GM19238 (cell line): ENCODE measurements at regions not wholly inside any gene's neighbourhood (a gene's known extent, or its start where the extent isn't known, plus 50 kb on each side); places are given as distances from the start of the nearest gene placed in this dataset.

Experiments used
- DNase-seq: peaks from one replicate; pipeline ENCODE4 v3.0.0; 2011; ENCODE audit warnings: low spot score; ENCODE audit not compliant: insufficient read length

- DNase-seq = no peak
Observed at GRCh38 chr9:131809941-131810344, 70.1 kb upstream of the RAPGEF1 start.

GRCh38 chr9:131808291-131808690 is 68.4 kb upstream of the RAPGEF1 start:
- DNase-seq = no peak

DNA sequence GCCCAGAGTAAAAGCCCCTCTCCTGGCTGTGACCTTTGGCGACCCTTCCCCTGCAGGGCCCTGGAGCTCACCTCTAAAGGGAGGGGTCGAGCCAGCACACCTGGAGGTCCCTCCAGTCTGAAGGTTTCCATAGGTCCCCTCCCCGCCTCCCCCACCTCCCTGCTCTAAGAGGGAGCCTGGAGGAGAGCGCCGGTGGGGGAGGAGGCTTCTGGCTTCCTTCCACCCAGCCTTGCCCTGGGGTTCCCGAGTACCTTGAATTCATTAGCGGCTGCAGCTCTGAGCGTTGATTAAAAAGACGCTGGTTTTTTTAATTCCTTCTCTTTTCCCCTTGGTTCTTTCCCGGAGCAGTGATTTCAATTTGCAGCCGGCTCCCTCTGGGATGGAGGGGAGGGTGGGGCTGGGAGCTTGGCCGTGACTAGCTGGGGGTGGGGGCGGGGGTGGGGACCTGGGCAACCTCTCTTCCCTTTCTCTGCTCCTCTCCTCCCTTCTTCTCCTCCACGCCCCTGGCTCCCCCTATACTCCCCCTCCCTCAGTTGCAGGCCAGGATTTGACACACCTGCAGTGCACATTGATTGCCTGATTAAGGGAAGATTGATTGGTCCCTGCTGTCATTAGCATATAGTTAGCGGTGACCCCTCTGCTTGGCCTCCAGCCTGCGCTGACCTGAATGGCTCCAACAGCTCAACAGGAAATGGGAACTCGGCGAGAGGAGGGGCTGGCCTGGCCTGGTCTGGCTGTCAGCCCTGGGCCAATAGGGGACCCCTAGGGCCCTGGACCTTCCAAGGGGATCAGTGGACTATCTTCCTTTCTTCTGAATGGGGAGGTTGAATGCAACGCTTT is 67.5 kb upstream of the RAPGEF1 start:
- no peak for DNase-seq

- DNase-seq = no peak
Observed at GRCh38 chr9:131805803-131806202, 65.9 kb upstream of the RAPGEF1 start.

- DNase-seq = no peak
Observed at GRCh38 chr9:131804826-131805225, 65.0 kb upstream of the RAPGEF1 start.

DNA sequence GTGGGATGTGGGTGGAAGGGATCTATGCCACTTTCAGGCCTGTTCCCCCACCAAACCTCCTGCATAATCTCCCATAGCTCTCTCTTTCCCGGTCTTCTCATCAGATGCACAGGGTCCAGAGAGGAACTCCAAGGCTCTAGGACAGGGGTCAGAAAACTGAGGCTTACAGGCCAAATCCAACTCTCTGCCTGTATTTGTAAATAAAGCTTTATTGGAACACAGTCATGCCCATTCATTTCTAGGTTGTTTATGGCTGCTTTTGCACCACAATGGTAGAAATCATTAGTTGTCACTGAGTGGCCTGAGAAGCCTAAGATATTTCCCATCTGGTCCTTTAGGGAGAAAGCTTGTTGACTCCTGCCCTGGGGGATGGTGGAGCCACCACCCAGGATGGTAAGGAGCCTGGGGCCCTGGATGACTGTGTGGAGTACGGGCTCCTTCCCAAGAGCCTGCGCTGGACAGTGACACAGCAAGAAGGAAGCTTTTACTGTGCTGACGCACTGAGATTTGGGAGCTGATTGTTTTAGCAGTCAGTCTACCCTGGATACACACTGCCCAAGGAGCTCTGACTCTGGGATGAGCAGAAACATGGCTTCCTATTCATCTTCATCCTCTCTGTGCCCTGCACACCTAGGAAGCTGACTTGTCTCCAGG is 64.0 kb upstream of the RAPGEF1 start:
- DNase-seq = no peak

GRCh38 chr9:131801810-131802209 is 61.9 kb upstream of the RAPGEF1 start:
- no peak for DNase-seq

- DNase-seq = no peak
Observed at GRCh38 chr9:131800843-131801242, 61.0 kb upstream of the RAPGEF1 start.

DNA sequence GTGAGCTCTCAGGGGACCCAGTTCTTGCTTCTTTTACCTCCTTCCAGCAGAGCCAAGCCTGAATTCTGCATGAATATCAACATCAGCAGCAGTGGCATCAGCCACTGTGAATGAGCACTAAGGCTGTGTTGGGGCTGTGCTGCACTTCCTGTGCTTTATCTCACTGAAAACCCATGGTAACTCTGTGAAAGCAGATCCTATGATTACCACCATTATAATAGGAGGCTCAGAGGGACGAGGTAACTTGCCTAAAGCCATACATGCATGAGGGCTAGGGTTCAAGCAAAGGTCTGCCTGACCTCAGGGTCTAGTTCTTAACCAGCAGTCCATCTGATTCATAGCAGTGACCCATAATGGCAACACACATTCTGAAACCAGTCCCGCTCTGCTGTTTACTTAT is 60.5 kb upstream of the RAPGEF1 start:
- no peak for DNase-seq

DNA sequence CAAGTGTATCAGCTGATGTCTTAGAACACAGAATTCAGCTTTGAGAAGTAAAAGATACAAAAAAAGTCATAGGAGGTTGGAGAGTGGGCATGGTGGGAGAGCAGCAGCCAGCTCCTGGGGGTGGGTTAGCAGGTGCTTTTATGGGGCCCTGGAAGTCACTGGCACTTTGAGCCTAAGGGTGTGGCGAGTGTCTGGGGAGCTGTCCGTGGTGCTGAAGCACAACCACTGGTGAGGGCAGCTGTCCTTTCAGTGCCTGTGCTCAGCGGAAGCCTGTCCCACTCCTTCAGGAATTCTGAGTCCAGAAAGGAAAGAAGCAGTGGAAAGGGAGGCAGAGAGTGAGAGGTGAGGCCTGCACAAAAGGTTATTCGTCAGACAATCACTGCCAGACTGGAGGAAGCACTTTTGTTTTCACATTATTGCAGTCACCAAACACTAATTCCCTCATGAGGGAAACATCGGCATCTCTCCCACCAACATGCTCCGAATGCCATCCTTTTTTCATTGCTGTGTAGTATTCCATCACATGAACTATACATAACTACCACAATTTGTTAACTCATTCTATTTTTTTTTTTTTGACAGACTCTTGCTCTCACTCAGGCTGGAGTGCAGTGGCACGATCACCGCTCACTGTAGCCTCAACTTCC is 59.4 kb upstream of the RAPGEF1 start:
- DNase-seq = peak; percentile 34

- no peak for DNase-seq
Observed at GRCh38 chr9:131798246-131798645, 58.4 kb upstream of the RAPGEF1 start.

GRCh38 chr9:131794393-131794792 is 54.5 kb upstream of the RAPGEF1 start:
- DNase-seq = no peak

DNA sequence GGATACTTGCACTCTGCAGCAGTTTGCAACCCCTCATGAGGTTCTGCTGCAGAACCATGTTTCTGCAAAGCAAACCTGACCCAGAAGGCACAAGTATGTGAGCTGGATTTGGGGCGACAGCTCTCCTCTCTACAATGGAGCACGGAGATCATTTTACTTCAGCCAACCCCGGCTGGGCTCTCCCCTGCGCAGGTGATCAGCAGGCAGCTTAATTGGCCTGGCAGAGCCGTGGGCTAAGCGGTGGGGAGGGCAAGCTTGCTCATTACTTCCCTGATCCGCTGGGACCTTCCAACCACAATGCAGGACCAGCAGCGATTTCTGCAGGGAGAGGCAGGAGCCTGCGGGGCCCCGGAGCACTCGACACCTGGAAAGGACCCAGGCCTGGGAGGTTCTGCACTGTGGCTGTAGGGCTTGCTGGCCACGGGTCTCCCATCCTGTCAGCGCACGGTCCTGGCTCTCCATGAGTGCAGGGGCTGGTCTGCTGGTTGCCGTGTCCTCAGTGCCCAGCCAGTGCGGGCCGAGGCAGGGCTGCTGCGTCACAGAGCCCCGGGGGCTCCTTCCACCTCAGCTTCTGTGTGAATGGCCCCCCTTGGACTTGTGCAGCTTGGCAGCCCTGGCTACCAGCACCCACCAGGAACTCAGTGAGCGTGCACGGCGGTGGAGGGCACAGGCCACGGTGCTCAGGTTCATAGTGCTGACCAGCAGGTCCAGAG is 51.8 kb upstream of the RAPGEF1 start:
- DNase-seq = no peak
